ENCODE measurements at regions not wholly inside any gene's neighbourhood (a gene's known extent, or its start where the extent isn't known, plus 50 kb on each side); places are given as distances from the start of the nearest gene placed in this dataset.

- DNase-seq (ENCODE audit: low spot score), result no peak
- TF ChIP-seq POLR2AphosphoS5 (IDR thresholded peaks at IDR 0.05), result no peak
- TF ChIP-seq CTCF (IDR thresholded peaks at IDR 0.05), result no peak
- no peak for TF ChIP-seq POLR2A (IDR thresholded peaks at IDR 0.05)
- Histone ChIP-seq H3K36me3 (no peaks in the 10 kb centered on the region), H3K9me3 (no peaks in the 10 kb centered on the region), H3K4me3 (no peak overlapping the region), H3K4me1 (replicated peaks) (no peaks in the 10 kb centered on the region), H3K27me3 (replicated peaks; ENCODE audit: insufficient read depth) (no peaks in the 10 kb centered on the region), H3K27ac (no peak overlapping the region)
- WGBS, result 67% methylated on average over 1 of the region's 1 CpG
- intact Hi-C loops (cut with DNase I), result no loop called here
Observed at GRCh38 chr5:30725073-30725472, 468.4 kb upstream of the CDH6 start.

GRCh38 chr5:30698217-30698616, 495.3 kb upstream of the CDH6 start:
- no peak for DNase-seq (ENCODE audit: low spot score)
- 85% methylated on average over 4 of the region's 4 CpGs for WGBS
- intact Hi-C loops (cut with DNase I), result no loop called here
- Histone ChIP-seq H3K4me3 (no peak overlapping the region), H3K4me1 (replicated peaks) (no peaks in the 10 kb centered on the region), H3K9me3 (no peaks in the 10 kb centered on the region), H3K36me3 (no peaks in the 10 kb centered on the region), H3K27me3 (replicated peaks; ENCODE audit: insufficient read depth) (no peaks in the 10 kb centered on the region), H3K27ac (no peak overlapping the region)
- TF ChIP-seq POLR2AphosphoS5 (IDR thresholded peaks at IDR 0.05) (no peak), POLR2A (IDR thresholded peaks at IDR 0.05) (no peak), CTCF (IDR thresholded peaks at IDR 0.05) (no peak)

- H3K27me3 ChIP-seq (replicated peaks; ENCODE audit: insufficient read depth), result no peaks in the 10 kb centered on the region
- intact Hi-C loops (cut with DNase I), result no loop called here
- WGBS, result 43% methylated on average over 2 of the region's 2 CpGs
- no peak overlapping the region for H3K27ac ChIP-seq
- no peak overlapping the region for H3K4me3 ChIP-seq
- H3K9me3 ChIP-seq, result no peaks in the 10 kb centered on the region
- no peaks in the 10 kb centered on the region for H3K36me3 ChIP-seq
- H3K4me1 ChIP-seq (replicated peaks), result no peaks in the 10 kb centered on the region
- TF ChIP-seq CTCF (IDR thresholded peaks at IDR 0.05) (no peak), POLR2AphosphoS5 (IDR thresholded peaks at IDR 0.05) (no peak), POLR2A (IDR thresholded peaks at IDR 0.05) (no peak)
- no peak for DNase-seq (ENCODE audit: low spot score)
Observed at GRCh38 chr5:30693326-30693725, 500.2 kb upstream of the CDH6 start.

- TF ChIP-seq POLR2A (IDR thresholded peaks at IDR 0.05) (no peak), POLR2AphosphoS5 (IDR thresholded peaks at IDR 0.05) (no peak), CTCF (IDR thresholded peaks at IDR 0.05) (no peak)
- 94% methylated on average over 8 of the region's 8 CpGs for WGBS
- no peaks in the 10 kb centered on the region for H3K4me1 ChIP-seq (replicated peaks)
- no peak for DNase-seq (ENCODE audit: low spot score)
- H3K4me3 ChIP-seq, result no peak overlapping the region
- H3K36me3 ChIP-seq, result no peaks in the 10 kb centered on the region
- intact Hi-C loops (cut with DNase I), result no loop called here
- no peaks in the 10 kb centered on the region for H3K9me3 ChIP-seq
- H3K27me3 ChIP-seq (replicated peaks; ENCODE audit: insufficient read depth), result no peaks in the 10 kb centered on the region
- no peak overlapping the region for H3K27ac ChIP-seq
Observed at GRCh38 chr5:30690931-30691330, 502.6 kb upstream of the CDH6 start.

GRCh38 chr5:30687461-30687860, 506.0 kb upstream of the CDH6 start:
- H3K4me1 ChIP-seq (replicated peaks), result no peaks in the 10 kb centered on the region
- DNase-seq (ENCODE audit: low spot score), result no peak
- H3K27me3 ChIP-seq (replicated peaks; ENCODE audit: insufficient read depth), result no peaks in the 10 kb centered on the region
- H3K27ac ChIP-seq, result no peak overlapping the region
- no peak overlapping the region for H3K4me3 ChIP-seq
- TF ChIP-seq POLR2AphosphoS5 (IDR thresholded peaks at IDR 0.05) (no peak), CTCF (IDR thresholded peaks at IDR 0.05) (no peak), POLR2A (IDR thresholded peaks at IDR 0.05) (no peak)
- intact Hi-C loops (cut with DNase I), result no loop called here
- H3K36me3 ChIP-seq, result no peaks in the 10 kb centered on the region
- no peaks in the 10 kb centered on the region for H3K9me3 ChIP-seq
- WGBS, result 80% methylated on average over 5 of the region's 5 CpGs

Data from prostate gland (tissue), 2 donors.